GM21526 (cell line): ENCODE measurements at regions not wholly inside any gene's neighbourhood (a gene's known extent, or its start where the extent isn't known, plus 50 kb on each side); places are given as distances from the start of the nearest gene placed in this dataset.

Experiments
- ATAC-seq: cut with Tn5 transposase; IDR thresholded peaks from one replicate; pipeline ENCODE4 v1.9.1; 2021; ENCODE audit warnings: moderate library complexity; ENCODE audit not compliant: unreplicated experiment, low FRiP score

- ATAC-seq: no peak
Observed at GRCh38 chr11:13103962-13104554, 94.9 kb downstream of the RASSF10 start.

- no peak for ATAC-seq
Observed at GRCh38 chr11:13104619-13105236, 95.6 kb downstream of the RASSF10 start.

- ATAC-seq: no peak
Observed at GRCh38 chr11:13105237-13105844, 96.2 kb downstream of the RASSF10 start.

GRCh38 chr11:13107544-13108044 lies 98.5 kb downstream of the RASSF10 start:
- no peak for ATAC-seq

- no peak for ATAC-seq
Observed at GRCh38 chr11:13108416-13108815, 99.3 kb downstream of the RASSF10 start.

- no peak for ATAC-seq
Observed at GRCh38 chr11:13109616-13110015, 100.5 kb downstream of the RASSF10 start.

- no peak for ATAC-seq
Observed at GRCh38 chr11:13110145-13110544, 101.0 kb downstream of the RASSF10 start.

GRCh38 chr11:13110929-13111812 lies 102.1 kb downstream of the RASSF10 start:
- no peak for ATAC-seq

GRCh38 chr11:13111813-13112130 lies 102.7 kb downstream of the RASSF10 start:
- peak; percentile 46 for ATAC-seq

- ATAC-seq: peak; percentile 61
Observed at GRCh38 chr11:13114566-13115379, 105.7 kb downstream of the RASSF10 start.

- no peak for ATAC-seq
Observed at GRCh38 chr11:13115380-13115675, 106.2 kb downstream of the RASSF10 start.

- no peak for ATAC-seq
Observed at GRCh38 chr11:13116491-13116890, 107.4 kb downstream of the RASSF10 start.

GRCh38 chr11:13117344-13117743 lies 108.2 kb downstream of the RASSF10 start:
- ATAC-seq: no peak

GRCh38 chr11:13118194-13118593 lies 109.1 kb downstream of the RASSF10 start:
- no peak for ATAC-seq

GRCh38 chr11:13118650-13119049 lies 109.5 kb downstream of the RASSF10 start:
- ATAC-seq: no peak

GRCh38 chr11:13119361-13119760 lies 110.2 kb downstream of the RASSF10 start:
- ATAC-seq: no peak

GRCh38 chr11:13119941-13120520 lies 110.9 kb downstream of the RASSF10 start:
- no peak for ATAC-seq

GRCh38 chr11:13120691-13121090 lies 111.6 kb downstream of the RASSF10 start:
- ATAC-seq: no peak

GRCh38 chr11:13126430-13126829 lies 117.3 kb downstream of the RASSF10 start:
- ATAC-seq: no peak

GRCh38 chr11:13127161-13127560 lies 118.0 kb downstream of the RASSF10 start:
- no peak for ATAC-seq
